CD14-positive monocyte (primary cell): ENCODE measurements at regions not wholly inside any gene's neighbourhood (a gene's known extent, or its start where the extent isn't known, plus 50 kb on each side); places are given as distances from the start of the nearest gene placed in this dataset.

Source experiments
- DNase-seq, 3 donors: peaks; one replicate each; pipeline ENCODE4 v3.0.0-alpha.2; 2011 to 2022
- H2AFZ ChIP-seq: 2 replicates; pipeline ENCODE4 v1.6.0; 2012; ENCODE audit warnings: mild to moderate bottlenecking, low read depth, low read length, inconsistent platforms; ENCODE audit not compliant: insufficient read depth, poor library complexity, severe bottlenecking
- H3K27ac ChIP-seq, 2 donors: 1 replicate in 1 of 2; 2 replicates in 1 of 2; pipeline ENCODE4 v1.5.1; 2012 to 2013; ENCODE audit warnings: low read length in 2 of 2, control low read depth in 1 of 2, inconsistent platforms in 1 of 2, low read depth in 1 of 2, mild to moderate bottlenecking in 1 of 2
- H3K27me3 ChIP-seq, 2 donors: one replicate each; pipeline versions ENCODE4 v1.6.0 to v1.6.1; 2011 to 2013; ENCODE audit warnings: low read length in 2 of 2; ENCODE audit not compliant: control insufficient read depth in 2 of 2, insufficient read depth in 2 of 2
- H3K36me3 ChIP-seq, 2 donors: replicated peaks in 1 of 2; 1 replicate in 1 of 2; 2 replicates in 1 of 2; pipeline versions ENCODE4 v1.5.1 to v1.6.1; 2012 to 2013; ENCODE audit warnings: low read length in 2 of 2, control low read depth in 1 of 2, inconsistent platforms in 1 of 2, mild to moderate bottlenecking in 1 of 2; ENCODE audit not compliant: insufficient read depth in 2 of 2, control insufficient read depth in 1 of 2
- H3K4me1 ChIP-seq, 2 donors: 1 replicate in 1 of 2; 2 replicates in 1 of 2; pipeline versions ENCODE4 v1.5.1 to v1.6.1; 2012 to 2013; ENCODE audit warnings: low read length in 2 of 2, control low read depth in 1 of 2, inconsistent platforms in 1 of 2, mild to moderate bottlenecking in 1 of 2, moderate library complexity in 1 of 2; ENCODE audit not compliant: insufficient read depth in 2 of 2, control insufficient read depth in 1 of 2
- H3K4me2 ChIP-seq: replicated peaks from 2 replicates; pipeline ENCODE3; 2012; ENCODE audit warnings: low read length, moderate library complexity, mild to moderate bottlenecking; ENCODE audit not compliant: poor library complexity, severe bottlenecking; ENCODE audit errors: extremely low read depth
- H3K4me3 ChIP-seq, 3 experiments: fragments of 200-600 bp in 1 of 3; sonication (generic) in 1 of 3; replicated peaks in 1 of 3; 1 replicate in 2 of 3; 2 replicates in 1 of 3; pipeline ENCODE4 v1.5.1; 2011 to 2013; ENCODE audit warnings: low read length in 3 of 3, mild to moderate bottlenecking in 3 of 3, control low read depth in 2 of 3, low read depth in 2 of 3, inconsistent platforms in 1 of 3, moderate library complexity in 1 of 3
- H3K79me2 ChIP-seq: 2 replicates; pipeline ENCODE4 v1.6.0; 2012; ENCODE audit warnings: mild to moderate bottlenecking, control low read depth, inconsistent platforms, low read length, moderate library complexity; ENCODE audit not compliant: insufficient read depth
- H3K9ac ChIP-seq: 2 replicates; pipeline ENCODE4 v1.6.0; 2017; ENCODE audit warnings: low read length, mild to moderate bottlenecking; ENCODE audit not compliant: insufficient read depth, poor library complexity, severe bottlenecking
- H3K9me3 ChIP-seq, 2 donors: replicated peaks in 1 of 2; 1 replicate in 1 of 2; 2 replicates in 1 of 2; pipeline versions ENCODE4 v1.5.1 to v1.6.1; 2012 to 2013; ENCODE audit warnings: low read length in 2 of 2, control low read depth in 1 of 2; ENCODE audit not compliant: control insufficient read depth in 1 of 2, insufficient read depth in 1 of 2
- H4K20me1 ChIP-seq: 2 replicates; pipeline ENCODE4 v1.6.0; 2012; ENCODE audit warnings: mild to moderate bottlenecking, low read length, control low read depth, moderate library complexity; ENCODE audit not compliant: insufficient read depth
- H3K27ac Mint-ChIP-seq, 7 donors: one replicate each; pipeline ENCODE4 v1.8.0; 2020; ENCODE audit warnings: mild to moderate bottlenecking in 7 of 7, mixed read lengths in 7 of 7, moderate library complexity in 6 of 7, inconsistent platforms in 2 of 7
- H3K27me3 Mint-ChIP-seq, 3 donors: one replicate each; pipeline ENCODE4 v1.8.0; 2021 to 2022; ENCODE audit warnings: low read depth in 3 of 3, mild to moderate bottlenecking in 3 of 3, mixed read lengths in 3 of 3, moderate library complexity in 3 of 3, inconsistent platforms in 1 of 3
- H3K36me3 Mint-ChIP-seq, 2 donors: one replicate each; pipeline ENCODE4 v1.8.0; 2020; ENCODE audit warnings: mixed read lengths in 2 of 2, inconsistent platforms in 1 of 2, mild to moderate bottlenecking in 1 of 2
- H3K4me1 Mint-ChIP-seq: one replicate; pipeline ENCODE4 v1.8.0; 2020; ENCODE audit warnings: mild to moderate bottlenecking, mixed read lengths
- H3K4me3 Mint-ChIP-seq, 2 donors: one replicate each; pipeline ENCODE4 v1.8.0; 2020; ENCODE audit warnings: mild to moderate bottlenecking in 2 of 2, mixed read lengths in 2 of 2, moderate library complexity in 1 of 2
- H3K9me3 Mint-ChIP-seq, 7 donors: one replicate each; pipeline ENCODE4 v1.8.0; 2020 to 2022; ENCODE audit warnings: mixed read lengths in 7 of 7, mild to moderate bottlenecking in 6 of 7, moderate library complexity in 6 of 7, inconsistent platforms in 2 of 7
- CTCF ChIP-seq: fragments of 200-600 bp; IDR thresholded peaks from one replicate; pipeline ENCODE4 v1.8.0; 2022; ENCODE audit warnings: antibody characterized with exemption, mild to moderate bottlenecking
- WGBS: methylation state at CpG from one replicate; pipeline ENCODE4 v1.1.5; 2013; ENCODE audit warnings: missing lambda C conversion rate; ENCODE audit not compliant: insufficient coverage; 5-methylcytosine and 5-hydroxymethylcytosine counted together
- intact Hi-C, 2 donors: fragments of 100-400 bp; cut with micrococcal nuclease; formaldehyde crosslinking; loops; one replicate each; pipeline versions ENCODE4 v1.15.0 to v1.15.1; 2023

DNA sequence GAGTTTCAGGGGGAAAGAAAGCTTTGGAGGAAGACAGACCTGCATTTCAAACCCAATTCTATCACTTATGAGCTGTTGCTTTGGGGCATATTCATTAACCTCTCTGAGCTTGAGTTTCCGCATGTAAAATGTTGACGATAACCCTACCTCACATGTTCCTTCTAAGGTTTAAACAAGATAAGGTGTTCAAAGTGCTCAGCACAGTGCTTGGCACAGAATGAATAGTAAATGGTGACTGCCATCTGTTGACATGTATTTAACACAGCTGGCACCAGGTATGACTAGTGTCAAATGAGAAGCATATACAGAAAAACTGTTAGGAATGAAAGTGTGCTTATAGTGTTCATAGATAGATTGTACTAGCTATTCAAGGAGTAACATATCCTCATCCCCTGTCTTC, 155.5 kb downstream of the PTGER3 start:
- no peak for TF ChIP-seq CTCF
- peaks cover 27 to 28% of the 10 kb centered on the region in 2 donors for H3K4me1 ChIP-seq
- H3K27ac ChIP-seq, result peak overlapping the region in 1 of 2 donors; percentile 12
- no peak overlapping the region for H2AFZ ChIP-seq
- no peak overlapping the region for H3K9ac ChIP-seq
- no peaks in the 10 kb centered on the region for H3K27me3 ChIP-seq
- H3K36me3 ChIP-seq, result no peaks in the 10 kb centered on the region
- H3K9me3 ChIP-seq, result no peaks in the 10 kb centered on the region
- H4K20me1 ChIP-seq, result no peaks in the 10 kb centered on the region
- peak overlapping the region; percentile 21 for H3K4me2 ChIP-seq
- no peak for DNase-seq
- no peaks in the 10 kb centered on the region for H3K79me2 ChIP-seq
- intact Hi-C loops, result no loop called here
- no CpG with 5 or more reads among the region's 2 CpGs for WGBS
- Mint-ChIP-seq H3K4me3 (no peak overlapping the region), H3K4me1 (peaks cover 51% of the 10 kb centered on the region), H3K36me3 (no peaks in the 10 kb centered on the region), H3K27me3 (no peaks in the 10 kb centered on the region), H3K9me3 (no peaks in the 10 kb centered on the region), H3K27ac (no peak overlapping the region)
- H3K4me3 ChIP-seq, result no peak overlapping the region

DNA sequence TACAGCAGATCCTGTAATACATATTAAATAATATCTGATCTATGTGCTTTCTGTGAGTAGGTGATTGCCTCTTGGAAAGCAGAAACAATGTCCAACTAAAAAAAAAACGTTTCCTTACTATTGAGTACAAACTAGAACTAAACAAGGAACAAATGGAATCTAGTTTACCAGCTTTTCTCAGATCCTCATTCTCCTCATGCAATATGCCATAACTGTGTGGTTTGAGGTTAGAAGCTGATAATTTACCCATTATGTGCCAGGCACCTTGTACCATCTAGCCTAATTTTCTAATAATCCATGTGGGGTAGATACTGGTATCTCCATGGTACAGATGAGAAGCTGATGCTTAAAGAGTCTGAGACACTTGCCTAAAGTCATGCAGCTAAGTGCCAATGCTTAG, 154.7 kb downstream of the PTGER3 start:
- H2AFZ ChIP-seq, result no peak overlapping the region
- H3K4me1 ChIP-seq, result peaks cover 27 to 28% of the 10 kb centered on the region in 2 donors
- Mint-ChIP-seq H3K9me3 (no peaks in the 10 kb centered on the region), H3K27ac (peak overlapping the region in 1 of 7 donors; percentile 45), H3K36me3 (no peaks in the 10 kb centered on the region), H3K4me1 (peaks cover 48% of the 10 kb centered on the region), H3K4me3 (no peak overlapping the region), H3K27me3 (no peaks in the 10 kb centered on the region)
- H4K20me1 ChIP-seq, result no peaks in the 10 kb centered on the region
- no peaks in the 10 kb centered on the region for H3K9me3 ChIP-seq
- no peak overlapping the region for H3K9ac ChIP-seq
- no peaks in the 10 kb centered on the region for H3K27me3 ChIP-seq
- no CpG with 5 or more reads among the region's 1 CpG for WGBS
- H3K36me3 ChIP-seq, result no peaks in the 10 kb centered on the region
- DNase-seq, result peak in 1 of 3 donors; percentile 4
- no peak for TF ChIP-seq CTCF
- intact Hi-C loops, result no loop called here
- no peak overlapping the region for H3K27ac ChIP-seq
- no peak overlapping the region for H3K4me2 ChIP-seq
- H3K4me3 ChIP-seq, result no peak overlapping the region
- no peaks in the 10 kb centered on the region for H3K79me2 ChIP-seq
